ENCODE measurements at regions not wholly inside any gene's neighbourhood (a gene's known extent, or its start where the extent isn't known, plus 50 kb on each side); places are given as distances from the start of the nearest gene placed in this dataset.

DNA sequence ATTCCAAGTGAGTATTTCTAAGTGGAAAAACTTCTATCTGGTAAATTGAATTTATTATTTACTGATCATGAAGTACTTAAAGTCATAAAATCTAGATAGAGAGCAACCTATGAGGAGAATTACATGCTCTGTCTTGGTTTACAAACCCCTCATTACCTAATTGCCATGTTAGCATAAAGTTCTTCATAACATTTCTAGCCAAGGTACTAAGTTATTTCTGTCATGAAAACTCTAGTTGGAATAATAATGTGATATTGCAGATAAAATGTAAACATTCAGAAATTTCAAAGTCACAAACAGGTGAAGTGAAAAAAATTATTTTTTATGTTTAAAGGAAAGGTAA lies 228.6 kb downstream of the TTLL7 start:
- DNase-seq (ENCODE audit: low read depth): no peak

DNA sequence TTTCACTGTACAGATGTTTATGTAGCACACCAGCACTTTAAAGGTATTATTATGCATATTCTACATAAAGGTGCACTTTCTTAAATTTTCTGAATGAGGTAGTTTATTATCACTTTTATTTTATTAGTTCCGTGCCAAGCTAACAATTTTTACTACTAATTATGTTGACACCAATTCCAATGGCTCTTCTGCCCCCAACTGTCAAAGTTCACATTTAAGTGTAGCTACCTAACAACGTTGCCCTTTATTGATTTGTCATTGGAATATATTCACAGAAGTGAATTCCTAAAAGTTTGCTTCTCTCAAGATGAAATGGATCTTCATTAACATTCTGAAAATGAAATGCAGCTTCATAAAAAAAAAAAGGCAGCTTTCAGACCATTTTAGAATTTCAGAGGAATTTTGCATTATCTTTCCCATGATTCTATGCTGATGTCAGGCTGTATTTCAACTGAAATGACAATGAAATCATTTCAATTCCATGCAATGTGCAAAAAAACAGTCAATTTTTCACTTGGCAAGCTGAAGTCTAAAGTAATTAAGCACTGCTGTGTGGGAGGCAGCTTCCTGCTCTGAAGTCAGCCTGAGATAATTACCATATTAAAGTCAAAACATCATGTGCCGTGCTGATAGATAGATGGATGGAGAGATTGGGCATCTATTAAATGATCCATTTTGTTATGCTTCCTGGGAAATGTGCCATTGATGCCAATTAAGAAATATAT lies 229.2 kb downstream of the TTLL7 start:
- DNase-seq (ENCODE audit: low read depth): no peak

DNA sequence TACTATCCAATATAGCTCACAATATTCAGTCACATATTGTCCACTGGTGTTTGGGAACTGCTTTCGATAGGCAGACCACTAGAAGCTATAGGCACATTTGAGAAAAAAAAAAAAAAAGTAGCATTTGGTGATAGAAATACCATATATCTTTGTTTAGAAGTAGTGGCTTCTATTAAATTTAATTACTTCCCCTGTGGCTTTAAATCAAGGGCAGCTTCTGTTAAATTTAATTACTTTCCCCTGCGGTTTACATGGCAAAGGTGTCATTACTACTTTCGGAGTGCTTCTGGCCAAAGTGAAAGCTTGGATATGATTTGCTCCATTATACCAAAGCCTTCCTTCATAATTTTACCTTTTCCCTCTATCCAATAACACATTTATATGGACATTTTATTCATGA lies 229.9 kb downstream of the TTLL7 start:
- no peak for DNase-seq (ENCODE audit: low read depth)

DNA sequence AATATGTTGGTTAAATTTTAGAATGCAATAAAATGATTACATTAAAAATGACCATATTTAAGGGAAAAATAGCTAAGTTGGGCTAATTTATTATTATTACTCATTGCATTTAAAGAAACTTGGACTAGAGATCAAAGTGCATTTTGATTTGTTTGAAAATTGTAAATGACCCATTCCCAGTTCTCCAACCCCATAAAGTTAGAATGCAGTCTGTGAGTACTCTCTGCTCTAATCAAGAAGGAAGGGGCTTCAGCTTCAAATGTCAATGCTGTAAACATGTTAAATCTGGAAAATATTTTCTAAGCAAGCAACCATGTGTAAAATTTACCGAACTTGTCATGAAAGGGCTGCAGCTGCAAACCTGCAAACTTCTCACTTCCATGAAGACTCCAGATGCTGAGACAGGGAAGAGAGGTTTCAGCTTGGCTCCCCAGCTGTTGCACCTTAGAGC lies 232.7 kb downstream of the TTLL7 start:
- no peak for DNase-seq (ENCODE audit: low read depth)

DNA sequence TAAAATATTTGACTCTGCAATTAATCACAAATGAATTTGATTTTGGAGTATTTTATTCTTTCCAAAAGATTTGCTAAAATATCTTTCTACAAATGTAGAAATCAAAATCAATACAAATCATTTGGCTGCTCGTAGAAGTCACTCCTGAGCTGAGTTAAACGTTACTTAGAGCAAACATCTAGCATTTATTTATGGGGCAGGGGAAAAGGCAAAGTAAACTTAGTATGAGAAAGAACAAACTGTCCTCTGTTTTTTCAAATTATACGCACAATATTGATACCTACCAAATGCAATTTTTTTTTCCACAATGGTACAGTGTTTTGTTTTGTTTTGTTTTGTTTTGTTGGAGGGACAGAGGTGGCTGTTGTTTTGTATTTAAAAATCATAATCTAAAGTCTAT lies 233.8 kb downstream of the TTLL7 start:
- no peak for DNase-seq (ENCODE audit: low read depth)

DNA sequence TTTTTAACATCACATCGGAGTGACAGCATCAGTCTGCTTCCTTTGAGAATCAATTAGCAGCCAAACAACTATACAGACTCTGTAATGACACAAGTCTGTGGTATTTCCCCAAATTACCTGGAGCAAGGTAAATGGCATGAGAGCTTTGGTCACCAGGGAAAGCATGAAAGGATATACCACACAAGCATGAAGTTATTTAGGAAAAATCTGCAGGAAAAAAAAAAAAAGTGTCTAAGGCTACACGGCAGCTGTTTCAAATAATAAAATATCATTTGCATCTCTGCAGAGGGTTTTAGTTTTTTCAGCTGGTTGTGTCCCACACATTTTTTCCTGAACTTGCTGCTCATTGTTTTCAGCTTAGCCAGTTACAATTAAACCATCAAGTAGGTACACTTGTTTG lies 234.7 kb downstream of the TTLL7 start:
- no peak for DNase-seq (ENCODE audit: low read depth)

DNA sequence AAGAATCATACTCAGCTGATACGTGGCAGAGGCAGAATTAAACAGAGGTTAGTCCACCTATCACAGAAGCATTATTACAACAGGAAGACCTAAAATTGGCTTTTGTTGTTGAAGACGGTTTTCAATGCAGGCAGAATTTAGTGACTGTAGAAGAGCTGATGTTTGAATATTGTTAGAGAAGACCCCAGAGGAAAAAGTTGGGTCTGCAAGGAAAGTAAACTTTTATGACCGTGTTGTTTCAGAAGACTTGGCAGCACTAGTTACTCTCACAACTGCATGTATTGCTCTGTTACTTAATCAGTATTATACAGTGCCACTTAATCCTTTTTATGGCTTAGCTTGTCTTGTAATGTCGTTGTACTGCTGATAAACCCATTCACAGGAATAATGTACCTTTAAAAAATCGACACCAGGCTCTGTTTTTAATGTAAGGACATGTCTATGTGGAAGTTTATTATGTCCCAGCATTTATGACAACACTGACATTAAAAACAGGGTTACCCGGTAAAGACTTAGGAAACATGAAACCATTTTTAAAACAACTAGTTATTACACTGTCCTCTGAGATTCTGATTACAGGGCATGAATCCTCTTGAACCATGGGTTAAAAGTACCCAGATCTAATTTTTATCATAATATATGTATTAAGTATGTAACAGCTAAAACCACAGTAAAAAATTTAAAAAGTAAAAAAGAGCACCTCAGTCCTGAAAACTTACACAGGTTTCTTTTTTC lies 235.4 kb downstream of the TTLL7 start:
- DNase-seq (ENCODE audit: low read depth): no peak

DNA sequence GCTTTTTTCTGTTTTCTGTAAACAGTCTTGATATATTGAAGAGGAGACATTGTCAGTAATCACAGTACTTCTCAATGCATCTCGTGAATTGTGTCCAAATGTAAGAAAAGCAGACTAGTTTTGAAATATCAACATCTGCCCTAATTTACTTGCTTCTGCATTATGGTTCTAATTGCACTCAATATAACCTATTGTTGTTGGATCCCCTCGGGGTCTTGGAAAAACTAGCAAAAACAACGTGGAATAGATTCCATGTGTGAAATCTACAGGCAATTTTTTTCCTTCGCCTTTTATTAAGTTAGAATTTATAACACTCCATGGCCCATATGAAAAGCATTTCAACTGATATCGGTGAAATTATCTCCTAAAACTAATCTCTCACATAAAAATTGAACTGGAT lies 236.5 kb downstream of the TTLL7 start:
- no peak for DNase-seq (ENCODE audit: low read depth)

DNA sequence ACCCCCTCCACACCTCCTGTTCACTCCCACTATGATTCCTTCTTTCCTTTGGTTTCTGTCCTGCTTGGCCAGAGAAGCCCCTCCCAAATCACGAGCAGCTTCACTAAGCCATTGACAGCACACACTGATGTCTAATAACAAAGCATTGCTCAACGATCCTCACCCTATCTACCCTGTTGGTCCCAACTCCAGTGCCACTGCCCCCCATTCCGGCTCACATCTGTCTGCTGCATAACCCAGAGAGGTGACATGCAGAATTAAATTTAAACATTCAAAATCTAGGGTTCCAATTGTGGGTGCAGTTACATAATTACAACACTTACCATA lies 236.9 kb downstream of the TTLL7 start:
- DNase-seq (ENCODE audit: low read depth): no peak

DNA sequence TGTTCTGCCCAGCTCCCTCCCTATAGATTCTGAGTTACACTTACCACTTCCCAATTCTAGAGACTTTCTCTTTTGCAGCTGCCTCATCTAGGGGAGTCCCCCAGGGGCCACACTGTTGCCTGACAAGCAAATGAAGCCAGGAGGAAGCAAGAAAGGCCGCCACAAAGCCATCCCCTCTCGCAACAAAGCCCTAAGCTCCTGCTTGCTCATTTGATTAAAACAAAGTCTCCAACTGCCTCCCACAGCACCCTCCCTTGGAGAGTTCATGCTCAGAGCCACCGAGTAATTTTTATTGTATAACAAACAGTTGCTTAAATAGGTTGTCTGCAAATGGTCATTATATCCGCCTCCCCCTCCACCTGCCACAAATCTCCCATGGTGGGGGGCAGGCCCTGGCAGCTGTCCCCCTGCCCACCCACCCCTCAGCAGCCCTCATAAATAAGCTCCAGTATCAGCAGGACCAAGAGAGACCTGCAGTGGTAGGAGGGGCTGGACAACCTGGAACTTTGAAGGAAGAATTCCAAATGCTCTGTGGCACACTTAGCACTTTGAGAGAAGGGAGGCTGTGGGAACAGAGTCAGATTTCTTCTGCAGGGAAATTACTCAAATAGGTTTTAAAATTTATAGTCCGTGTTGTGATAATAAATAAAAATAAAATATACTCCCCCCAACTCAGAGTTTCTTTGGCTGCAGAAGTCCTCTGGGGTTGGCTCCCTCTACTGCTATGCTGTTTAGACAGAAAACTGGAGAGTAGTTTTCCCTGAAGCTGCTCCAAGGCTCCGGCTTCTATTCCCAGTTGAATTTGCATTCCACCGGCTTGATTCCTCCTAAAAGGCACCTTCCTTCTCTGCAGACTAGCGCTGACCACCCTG lies 237.5 kb downstream of the TTLL7 start:
- no peak for DNase-seq (ENCODE audit: low read depth)

DNA sequence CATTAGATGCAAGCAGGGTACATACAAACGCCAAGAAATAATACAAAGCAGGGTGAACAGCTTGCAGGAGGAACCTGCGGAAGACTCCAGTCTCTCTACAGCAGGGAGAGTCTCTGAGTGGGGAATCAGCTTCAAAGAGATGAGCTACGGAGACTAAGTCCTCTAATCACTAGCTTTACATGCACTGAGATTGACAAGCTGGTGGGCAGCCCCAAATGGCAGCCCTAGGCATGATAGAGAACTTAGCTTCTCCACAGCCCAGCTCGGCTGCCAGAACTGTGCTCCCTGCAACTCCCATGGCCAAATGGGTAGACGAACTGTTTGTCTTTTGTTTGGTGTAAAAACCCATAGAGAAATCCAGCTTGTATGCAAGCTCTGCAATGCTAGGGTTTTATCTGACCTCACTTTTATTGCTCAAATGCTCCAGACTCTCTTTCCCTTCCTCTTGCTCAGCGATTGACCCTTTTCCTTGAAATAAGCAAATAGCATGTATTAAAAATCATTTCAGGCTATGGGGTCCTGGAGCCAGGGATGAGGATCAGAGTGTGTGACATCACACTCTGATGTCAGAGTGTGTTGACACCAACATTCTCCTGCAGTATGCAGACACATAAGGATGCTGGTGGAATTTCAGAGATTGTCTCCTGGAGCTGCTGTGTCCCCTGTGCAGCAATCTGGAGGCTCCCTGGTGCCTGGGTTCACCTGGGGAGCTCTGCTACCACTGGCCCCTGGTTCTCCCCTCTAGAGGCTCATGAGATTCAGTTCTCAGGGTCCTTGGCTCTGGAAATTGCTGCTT lies 238.5 kb downstream of the TTLL7 start:
- no peak for DNase-seq (ENCODE audit: low read depth)

DNA sequence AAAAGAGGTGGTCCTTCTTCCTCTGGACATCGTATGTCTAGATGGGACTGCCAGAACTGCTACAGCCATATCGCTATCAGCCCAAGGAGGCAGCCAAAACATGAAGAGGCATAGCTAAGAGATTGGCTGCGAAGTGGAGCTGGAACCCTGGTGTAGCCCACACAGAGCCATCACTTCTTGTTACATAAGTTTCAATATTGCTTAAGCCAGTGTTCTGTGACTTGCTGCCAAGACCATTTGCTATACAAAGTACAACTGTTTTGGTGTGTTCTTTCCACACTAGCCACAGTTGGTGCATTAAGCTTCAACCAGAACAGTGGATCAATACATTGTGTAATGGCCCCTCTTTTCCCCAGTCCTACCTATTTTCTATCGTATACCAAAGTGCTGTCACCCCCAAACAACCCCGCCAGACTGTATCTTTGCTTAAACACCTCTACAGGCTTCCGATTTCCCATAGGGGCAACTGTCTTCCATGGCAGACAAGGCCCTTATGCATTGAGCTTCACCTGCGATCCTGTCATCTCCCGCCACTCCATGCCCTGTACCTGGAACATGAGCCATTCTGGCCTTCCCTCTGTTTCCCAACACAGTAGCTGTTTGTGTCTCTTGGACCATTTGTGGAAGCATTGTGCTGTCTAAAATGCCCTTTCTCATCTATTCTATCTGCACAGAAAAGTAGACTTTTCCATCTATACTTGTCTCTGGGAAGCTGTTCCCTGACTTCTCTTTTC lies 241.8 kb downstream of the TTLL7 start:
- no peak for DNase-seq (ENCODE audit: low read depth)

DNA sequence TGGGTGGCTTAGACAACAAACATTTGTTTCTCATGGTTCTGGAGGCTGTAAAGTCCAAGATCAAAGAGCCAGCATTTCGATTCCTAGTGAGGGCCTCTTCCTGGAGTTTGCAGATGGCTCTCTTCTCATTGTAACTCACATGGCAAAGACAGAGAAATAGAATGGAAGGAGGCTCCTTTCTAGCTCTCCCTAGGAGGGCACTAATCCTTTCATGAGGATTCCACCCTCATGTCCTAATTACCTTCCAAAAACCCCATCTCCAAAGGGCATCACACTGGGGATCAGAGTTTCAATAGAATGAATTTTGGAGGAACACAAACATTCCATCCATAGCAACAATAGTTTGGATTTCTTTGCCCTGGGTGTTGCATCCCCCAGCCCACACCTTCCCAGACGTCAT lies 247.3 kb downstream of the TTLL7 start:
- DNase-seq (ENCODE audit: low read depth): no peak

DNA sequence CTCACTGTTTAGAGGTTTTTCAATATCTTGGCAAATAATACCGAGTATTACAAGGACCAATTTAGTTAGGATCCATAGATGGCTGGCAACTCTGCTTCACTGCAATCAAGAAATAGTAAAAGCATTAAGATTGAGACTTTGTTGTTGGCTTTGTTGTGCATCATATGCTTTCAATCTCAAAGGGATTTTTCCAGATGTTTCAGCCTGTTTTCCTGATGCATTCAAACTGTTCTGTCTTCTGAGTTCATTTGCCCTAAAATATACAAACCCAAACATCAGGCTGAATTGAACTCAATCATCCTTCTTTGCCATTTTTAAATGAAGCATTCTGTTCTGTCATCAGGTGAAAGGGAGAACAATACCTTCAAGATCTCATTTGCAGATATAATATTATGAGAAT lies 248.7 kb downstream of the TTLL7 start:
- DNase-seq (ENCODE audit: low read depth): no peak

DNA sequence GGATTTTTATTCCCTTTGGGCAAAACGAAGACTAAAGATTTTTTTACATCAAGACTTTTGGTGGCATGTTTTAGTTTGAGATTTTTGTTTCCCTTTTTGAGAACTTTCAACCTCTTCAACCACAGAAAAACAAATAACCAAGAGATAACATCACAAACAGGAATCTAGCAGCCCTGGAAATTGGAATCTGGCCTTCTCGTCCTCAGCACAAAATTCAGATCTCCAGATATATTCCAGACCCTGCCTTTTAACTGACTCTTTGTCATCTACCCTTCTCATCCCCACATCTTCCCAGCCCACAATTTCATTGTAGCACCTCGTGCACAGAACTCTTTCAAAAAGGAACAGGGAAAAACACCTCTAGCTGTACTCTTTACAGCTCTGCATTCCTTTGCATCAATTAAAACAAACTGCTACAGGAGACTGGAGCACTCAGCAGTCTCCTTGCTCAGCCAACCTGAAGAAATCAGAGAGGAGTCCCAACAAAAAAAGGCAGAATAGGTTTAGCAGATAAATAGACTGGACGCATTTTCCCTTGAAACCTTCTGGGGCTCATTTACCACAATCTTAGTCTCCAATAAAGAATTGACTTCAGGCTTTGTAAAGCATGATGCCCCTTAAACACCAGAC lies 251.0 kb downstream of the TTLL7 start:
- peak; percentile 3 for DNase-seq (ENCODE audit: low read depth)

DNA sequence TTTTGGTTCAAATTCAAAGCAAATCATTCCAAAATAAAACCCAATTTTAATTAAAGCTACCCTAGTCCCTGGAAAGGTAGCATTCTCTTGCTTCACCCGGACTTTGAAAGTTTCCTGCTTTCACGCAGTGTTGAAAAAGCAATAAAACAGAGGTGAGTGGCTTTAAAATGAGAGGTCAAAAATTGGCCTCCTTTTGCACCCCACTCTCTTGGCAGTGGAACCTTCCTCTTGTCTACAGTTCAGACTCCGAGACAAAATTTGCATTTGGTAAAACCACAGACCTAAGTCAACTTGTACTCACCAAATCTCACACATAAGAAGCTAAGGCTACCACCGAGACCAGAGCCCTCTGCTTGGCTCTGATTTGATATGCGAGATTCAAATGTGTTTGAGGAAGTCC lies 252.7 kb downstream of the TTLL7 start:
- DNase-seq (ENCODE audit: low read depth): no peak

DNA sequence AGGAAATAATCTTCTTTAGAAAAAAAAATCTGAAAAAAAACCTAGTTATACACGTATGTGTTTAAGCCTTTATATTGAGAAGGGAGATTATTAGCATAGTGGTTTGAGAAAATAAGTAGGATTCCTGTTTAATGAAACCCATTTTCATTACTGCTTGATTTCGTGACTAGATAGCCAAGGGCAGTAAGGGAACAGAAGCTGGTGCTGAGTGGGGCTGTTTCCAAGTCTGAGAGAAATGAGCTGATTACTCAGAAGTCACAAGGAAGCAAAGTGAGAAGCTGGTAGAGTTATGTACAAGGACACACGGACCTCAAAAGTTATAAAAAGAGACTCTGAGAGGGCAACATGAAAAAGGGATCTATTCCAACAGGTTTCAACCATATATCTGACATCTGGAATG lies 256.5 kb downstream of the TTLL7 start:
- DNase-seq (ENCODE audit: low read depth): peak; percentile 36

DNA sequence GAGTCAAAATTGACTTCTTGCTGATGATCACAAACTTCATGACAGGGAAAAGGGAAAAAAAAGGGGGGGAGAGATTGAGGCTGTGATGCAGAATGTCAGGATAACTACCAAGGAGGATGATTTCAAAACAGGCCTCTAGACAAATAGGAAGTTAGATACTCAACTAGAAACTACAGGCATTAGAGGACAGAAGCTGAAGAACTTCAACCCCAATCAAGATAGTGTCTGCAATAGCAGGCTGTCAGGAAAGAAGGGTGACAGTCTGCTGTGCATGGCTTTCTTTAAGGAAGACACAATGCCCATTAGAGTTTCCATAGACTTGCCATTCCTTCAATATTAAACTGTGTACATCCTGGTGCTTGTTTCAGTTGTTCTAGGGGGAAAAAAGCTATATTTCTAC lies 257.2 kb downstream of the TTLL7 start:
- no peak for DNase-seq (ENCODE audit: low read depth)

DNA sequence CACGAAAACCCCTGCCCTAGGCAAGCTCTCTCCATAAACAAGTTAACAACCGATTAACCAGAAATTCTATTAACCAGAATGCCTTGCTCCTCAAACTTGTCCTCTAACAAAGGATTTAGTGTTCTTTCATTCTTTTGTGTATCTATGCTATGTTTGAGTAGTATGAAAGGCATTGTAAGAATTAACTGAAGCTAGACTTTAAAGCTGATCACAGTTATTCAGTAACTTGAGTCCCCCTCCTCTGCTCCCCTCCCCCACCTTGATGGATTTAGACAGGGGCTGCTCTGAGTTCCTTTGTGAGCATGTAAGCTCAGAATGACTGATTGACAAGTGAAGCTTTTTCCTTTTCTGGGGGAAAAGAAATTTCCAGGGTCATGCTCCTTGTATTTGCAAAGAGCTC lies 257.6 kb downstream of the TTLL7 start:
- no peak for DNase-seq (ENCODE audit: low read depth)

DNA sequence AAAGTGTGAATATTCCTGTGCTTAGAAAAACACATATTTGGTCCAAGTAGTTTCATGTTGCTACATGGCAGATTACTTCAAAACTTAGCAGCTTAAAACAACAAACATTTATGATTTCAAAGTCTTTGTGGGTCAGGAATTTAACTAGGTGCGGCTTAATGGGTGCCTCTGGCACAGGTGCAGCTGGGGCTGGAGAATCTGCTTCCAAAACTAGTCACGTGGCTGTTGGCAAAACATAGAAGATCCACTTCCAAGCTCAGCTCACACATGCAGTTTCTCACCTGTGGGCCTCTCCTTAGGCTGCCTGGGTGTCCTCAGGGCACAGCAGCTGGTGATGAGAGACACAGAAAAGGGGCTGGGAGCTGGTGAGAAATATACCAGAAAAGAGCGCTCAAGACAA lies 263.4 kb downstream of the TTLL7 start:
- DNase-seq (ENCODE audit: low read depth): no peak

DNA sequence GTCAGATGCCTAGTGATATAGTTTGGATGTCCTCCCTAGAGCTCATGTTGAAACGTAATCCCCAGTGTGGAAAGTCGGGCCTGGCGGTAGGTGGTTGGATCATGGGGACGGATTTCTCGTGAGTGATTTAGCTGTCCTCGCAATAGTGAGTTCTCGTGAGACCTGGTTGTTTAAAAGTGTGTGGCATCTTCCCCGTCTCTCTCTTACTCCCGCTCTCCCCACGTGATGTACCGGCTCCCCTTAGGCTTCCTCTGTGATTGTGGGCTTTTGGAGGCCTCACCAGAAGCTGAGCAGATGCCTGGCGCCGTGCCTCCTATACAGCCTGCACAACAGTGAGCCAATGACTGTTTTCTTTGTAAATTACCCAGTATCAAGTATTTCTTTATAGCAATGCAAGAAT lies 264.5 kb downstream of the TTLL7 start:
- no peak for DNase-seq (ENCODE audit: low read depth)
